ENCODE measurements at regions not wholly inside any gene's neighbourhood (a gene's known extent, or its start where the extent isn't known, plus 50 kb on each side); places are given as distances from the start of the nearest gene placed in this dataset.

GRCh38 chr16:11484691-11485258 is 101.9 kb downstream of the LITAF start:
- TF ChIP-seq POLR2AphosphoS5 (IDR thresholded peaks at IDR 0.05) (no peak), CTCF (IDR thresholded peaks at IDR 0.05) (no peak), POLR2A (IDR thresholded peaks at IDR 0.05) (no peak)
